Keratinocyte (primary cell): ENCODE measurements at regions not wholly inside any gene's neighbourhood (a gene's known extent, or its start where the extent isn't known, plus 50 kb on each side); places are given as distances from the start of the nearest gene placed in this dataset.

Source experiments
- CTCF ChIP-seq, 3 experiments: IDR thresholded peaks in 1 of 3; conservative IDR thresholded peaks in 1 of 3; optimal IDR thresholded peaks in 1 of 3; 2 replicates in 2 of 3; 3 replicates in 1 of 3; pipeline versions ENCODE3 to v1.5.1; 2011; ENCODE audit warnings: low read length in 3 of 3, mild to moderate bottlenecking in 3 of 3, moderate library complexity in 2 of 3, control low read depth in 1 of 3, inconsistent platforms in 1 of 3; ENCODE audit not compliant: insufficient read depth in 2 of 3; ENCODE audit errors: extremely low read depth in 1 of 3
- EZH2 ChIP-seq: IDR thresholded peaks from one replicate; pipeline ENCODE4 v1.6.1; 2012; ENCODE audit warnings: inconsistent platforms, mild to moderate bottlenecking, low read length, moderate library complexity

DNA sequence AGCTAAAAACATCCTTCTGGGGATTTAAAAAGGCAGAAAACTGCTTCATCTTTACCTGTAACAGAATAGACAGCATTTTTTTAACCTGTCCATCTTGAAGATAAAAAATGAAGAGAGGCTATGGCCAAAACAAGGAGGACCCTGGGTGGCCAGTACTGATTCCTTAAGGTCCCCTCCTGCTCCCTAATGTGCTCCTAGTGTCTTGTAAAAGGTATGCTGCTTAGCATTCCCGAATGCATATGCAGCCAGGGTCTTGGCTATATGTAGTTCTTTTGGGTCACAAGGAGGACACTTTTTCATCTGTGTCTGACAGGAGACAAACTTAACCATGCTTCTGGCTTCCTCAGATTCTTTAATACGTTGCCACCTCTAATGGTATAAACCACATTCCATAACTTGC, 93.9 kb upstream of the SLC13A1 start:
- TF ChIP-seq EZH2 (no peak), CTCF (optimal IDR thresholded peaks at IDR 0.05 in 1 of 3, IDR thresholded peaks at IDR 0.05 in 1 of 3, conservative IDR thresholded peaks at IDR 0.05 in 1 of 3; ENCODE audit: extremely low read depth in 1 of 3, insufficient read depth in 2 of 3, low read length in 3 of 3) (no peak)
